CD4-positive, alpha-beta T cell treated with Interleukin-21 for 1 hour (primary cell): ENCODE measurements at regions not wholly inside any gene's neighbourhood (a gene's known extent, or its start where the extent isn't known, plus 50 kb on each side); places are given as distances from the start of the nearest gene placed in this dataset.
"Not testable (repeated sequence)": the region's sequence is repeated elsewhere in the genome, so short reads cannot be mapped to it uniquely, and the experiment has no call there.

ENCODE experiments used
- DNase-seq: peaks from one replicate; pipeline ENCODE4 v3.0.0-alpha.2; 2020

DNA sequence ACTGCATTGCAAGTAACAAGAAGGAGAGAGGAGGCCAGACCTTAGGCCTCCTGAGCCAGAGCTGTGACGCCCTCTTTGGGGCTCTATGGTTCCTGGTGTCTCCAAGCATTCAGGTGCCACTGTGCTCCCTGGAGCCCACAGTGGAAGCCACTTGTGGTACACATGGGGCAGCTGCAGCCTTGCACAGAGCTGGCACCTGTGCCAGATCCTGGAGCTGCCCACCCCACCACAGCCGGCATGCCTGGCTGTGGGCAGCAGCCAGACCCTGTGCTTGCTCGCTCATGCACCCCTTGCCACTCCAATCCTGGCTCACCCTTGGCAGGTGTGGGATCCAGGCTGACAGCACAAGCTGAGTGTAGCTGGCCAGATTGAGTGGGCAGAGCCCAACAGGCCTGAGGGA, 173.8 kb upstream of the SMIM30 start:
- DNase-seq = no peak

GRCh38 chr7:113291058-113291457, 172.7 kb upstream of the SMIM30 start:
- no peak for DNase-seq

DNA sequence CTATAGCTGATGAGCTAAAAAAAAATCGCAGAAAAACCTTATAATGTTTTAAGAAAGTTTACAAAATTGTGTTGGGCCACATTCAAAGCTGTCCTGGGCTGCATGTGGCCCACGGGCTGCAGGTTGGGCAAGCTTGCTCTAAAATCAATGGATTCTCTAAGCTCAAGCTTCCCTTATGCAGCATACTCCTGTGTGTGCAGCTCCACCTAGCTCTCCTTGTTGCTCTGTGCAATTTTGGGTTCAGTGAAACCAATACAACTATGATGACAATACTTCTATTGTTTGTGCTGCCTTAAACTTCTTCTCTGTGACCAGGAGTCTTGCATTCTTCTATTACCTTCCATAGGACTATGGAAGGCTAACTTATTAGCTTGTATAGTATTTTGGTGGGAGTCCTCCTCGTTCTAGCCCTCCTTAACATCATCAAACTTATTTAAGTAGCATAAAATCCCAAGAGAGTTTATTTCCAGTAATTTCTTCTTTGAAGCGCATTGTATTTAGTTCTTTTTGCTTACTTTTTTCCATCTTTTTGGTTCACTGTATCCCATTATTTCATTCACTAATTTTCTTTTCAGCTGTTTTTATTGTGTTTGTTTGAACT, 170.9 kb upstream of the SMIM30 start:
- DNase-seq = no peak

DNA sequence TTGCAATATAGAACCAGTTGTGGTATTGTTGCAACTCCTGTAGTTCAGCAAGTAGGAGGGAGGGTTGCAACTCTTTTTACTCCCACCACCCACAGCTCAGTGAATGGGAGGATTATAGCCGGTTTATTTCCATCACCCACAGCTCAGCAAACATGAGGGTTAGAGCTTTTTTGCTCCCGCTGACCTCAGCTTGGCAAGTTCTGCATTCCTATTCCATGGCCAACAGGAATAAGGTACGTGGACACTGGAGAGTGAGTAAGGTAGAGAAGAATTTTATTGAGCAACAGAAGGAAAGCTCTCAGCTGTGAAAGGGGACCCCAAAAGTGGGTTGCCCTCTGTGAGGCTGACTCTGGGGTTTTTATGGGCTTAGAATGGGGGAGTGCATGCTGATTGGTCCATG, 167.1 kb upstream of the SMIM30 start:
- no peak for DNase-seq

- DNase-seq = no peak
Measured at GRCh38 chr7:113283861-113284260, 165.5 kb upstream of the SMIM30 start.

- DNase-seq = no peak
Measured at GRCh38 chr7:113282875-113283274, 164.5 kb upstream of the SMIM30 start.

DNA sequence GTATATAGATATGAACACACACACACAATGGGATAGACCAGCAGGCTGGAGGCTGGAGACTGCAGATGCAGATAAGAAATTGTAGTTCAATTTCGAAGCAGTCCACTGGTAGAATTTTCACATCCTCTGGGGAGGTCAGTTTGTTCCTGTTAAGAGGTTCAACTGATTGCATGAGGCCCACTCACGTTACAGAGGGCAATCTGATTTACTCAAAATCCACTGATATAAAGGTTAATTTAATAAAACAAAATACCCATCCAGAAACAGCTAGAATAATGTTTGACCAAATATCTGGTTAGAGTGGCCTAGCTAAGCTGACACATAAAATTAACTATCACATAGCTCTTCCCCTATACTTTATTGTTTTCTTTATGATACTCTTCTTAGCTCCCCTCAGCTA, 162.9 kb upstream of the SMIM30 start:
- DNase-seq = no peak

DNA sequence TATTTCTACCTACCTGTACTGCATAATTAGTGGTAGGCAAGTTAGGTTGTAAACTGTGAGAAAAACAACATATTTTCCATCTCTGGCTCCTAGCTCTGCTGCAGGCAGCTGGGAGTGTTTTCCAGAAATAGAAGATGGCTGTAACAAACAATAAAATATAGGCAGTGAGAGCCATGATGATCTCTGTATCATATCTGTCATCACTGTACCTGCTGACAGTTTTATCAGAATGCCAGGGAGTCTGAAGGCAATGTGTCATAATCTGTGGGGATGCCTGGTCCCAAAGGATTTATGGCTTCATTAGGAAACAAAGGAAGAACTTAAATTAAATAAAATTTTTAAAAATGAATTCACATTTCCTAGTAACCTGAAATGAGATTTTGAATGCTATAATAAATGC, 160.9 kb upstream of the SMIM30 start:
- DNase-seq = no peak

GRCh38 chr7:113270790-113271189, 152.4 kb upstream of the SMIM30 start:
- no peak for DNase-seq

GRCh38 chr7:113269592-113269991, 151.2 kb upstream of the SMIM30 start:
- DNase-seq = not testable (repeated sequence)

- no peak for DNase-seq
Measured at GRCh38 chr7:113268757-113269156, 150.4 kb upstream of the SMIM30 start.

- no peak for DNase-seq
Measured at GRCh38 chr7:113267885-113268284, 149.5 kb upstream of the SMIM30 start.

GRCh38 chr7:113267271-113267670, 148.9 kb upstream of the SMIM30 start:
- no peak for DNase-seq

GRCh38 chr7:113263749-113264148, 145.4 kb upstream of the SMIM30 start:
- DNase-seq = no peak

- not testable (repeated sequence) for DNase-seq
Measured at GRCh38 chr7:113263215-113263742, 144.9 kb upstream of the SMIM30 start.

DNA sequence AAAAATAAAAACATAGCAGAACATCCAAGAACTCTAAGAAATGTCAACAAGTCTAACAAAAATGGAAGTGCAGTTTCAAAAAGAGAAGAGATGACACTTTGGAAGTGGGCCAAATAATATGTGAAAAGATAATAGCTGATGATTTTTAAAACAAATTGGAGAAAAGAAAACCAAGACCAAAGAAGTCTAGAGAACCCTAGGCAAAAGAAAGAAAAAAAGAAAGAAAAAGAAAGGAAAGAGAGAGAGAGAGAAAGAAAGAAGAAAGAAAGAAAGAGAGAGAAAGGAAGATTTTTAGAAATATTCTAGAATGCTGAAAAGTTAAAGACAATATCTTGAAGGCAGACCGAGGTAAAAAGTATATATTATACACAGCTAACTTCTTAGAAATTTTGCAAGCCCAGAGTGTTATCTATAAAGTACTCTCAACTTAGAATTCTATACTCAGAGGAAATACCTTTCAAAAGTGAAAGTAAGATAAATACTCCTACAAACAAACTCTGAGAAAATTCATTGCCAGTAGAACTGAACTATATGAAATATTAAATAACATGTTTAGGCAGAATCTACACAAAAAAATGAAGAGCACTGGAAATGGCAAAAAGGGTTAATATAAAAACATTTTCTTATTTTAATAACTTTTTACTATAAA, 138.7 kb upstream of the SMIM30 start:
- no peak for DNase-seq

- no peak for DNase-seq
Measured at GRCh38 chr7:113247198-113247597, 128.8 kb upstream of the SMIM30 start.

GRCh38 chr7:113246738-113247137, 128.4 kb upstream of the SMIM30 start:
- no peak for DNase-seq

- DNase-seq = no peak
Measured at GRCh38 chr7:113232885-113233284, 114.5 kb upstream of the SMIM30 start.

DNA sequence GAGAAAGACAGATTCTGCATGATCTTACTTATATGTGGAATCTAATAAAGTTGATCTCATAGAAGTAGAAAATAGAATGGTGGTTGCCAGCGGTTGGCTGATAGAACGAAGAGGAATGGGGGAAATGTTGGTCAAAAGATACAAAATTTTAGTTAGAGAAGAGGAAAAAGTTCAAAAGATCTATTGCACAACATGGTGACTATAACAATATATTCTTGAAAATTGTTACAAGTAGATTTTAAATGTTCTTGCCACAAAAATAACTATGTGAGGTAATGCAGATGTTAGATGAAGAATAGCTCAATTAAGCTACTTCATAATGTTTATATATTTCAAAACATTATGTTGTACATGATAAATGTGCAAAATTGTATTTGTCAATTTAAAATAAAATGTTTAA, 112.3 kb upstream of the SMIM30 start:
- no peak for DNase-seq

DNA sequence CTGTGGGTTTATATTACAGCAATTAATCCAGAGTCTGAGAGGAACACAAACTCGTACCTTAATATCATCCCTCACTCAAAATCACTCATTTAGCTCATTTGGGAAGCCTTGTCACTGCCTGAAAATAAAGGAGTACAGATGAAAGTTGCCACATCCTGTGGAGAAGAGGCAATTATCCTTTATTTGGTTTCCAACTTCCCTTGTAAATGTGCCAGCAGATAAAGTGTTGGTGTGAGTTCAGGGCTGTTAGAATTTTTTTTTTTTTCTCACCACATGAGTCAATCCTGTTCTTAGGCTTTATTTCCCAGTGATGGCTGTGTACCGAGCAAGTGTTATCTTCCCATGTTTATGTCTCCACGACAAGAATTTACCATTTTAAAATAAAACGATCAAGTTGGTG, 99.0 kb upstream of the SMIM30 start:
- no peak for DNase-seq

- DNase-seq = no peak
Measured at GRCh38 chr7:113216038-113216437, 97.7 kb upstream of the SMIM30 start.

- no peak for DNase-seq
Measured at GRCh38 chr7:113209449-113210203, 91.3 kb upstream of the SMIM30 start.

DNA sequence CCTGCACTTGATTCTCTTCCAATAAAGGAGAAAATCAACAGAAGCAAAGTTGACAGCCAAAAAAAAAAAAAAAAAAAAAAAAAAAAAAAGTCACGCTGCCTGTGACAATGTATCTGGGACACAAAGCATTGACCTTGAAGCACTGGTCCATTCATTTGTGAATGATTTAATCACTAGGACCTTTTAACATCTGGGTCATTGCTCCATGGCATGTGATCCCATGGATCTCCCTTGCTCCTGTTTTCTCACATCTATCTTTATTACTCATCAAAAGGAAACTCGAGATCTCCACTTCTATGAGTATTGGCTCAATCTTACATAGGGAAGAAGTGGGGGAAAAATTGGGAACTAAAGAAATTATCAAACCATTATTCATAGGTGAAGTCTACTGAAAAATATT, 89.6 kb upstream of the SMIM30 start:
- DNase-seq = no peak
